Tibial artery (tissue), 4 donors: ENCODE measurements at regions not wholly inside any gene's neighbourhood (a gene's known extent, or its start where the extent isn't known, plus 50 kb on each side); places are given as distances from the start of the nearest gene placed in this dataset.
A peak's percentile ranks its signal among the peaks of the same experiment; 100 is the strongest.

Experiments used
- DNase-seq, 2 donors: peaks; one replicate each; pipeline ENCODE4 v3.0.0-alpha.2; 2019
- H3K27ac ChIP-seq, 2 donors: fragments of 200-600 bp; sonication (generic) in 1 of 2; 1 replicate in 1 of 2; 2 replicates in 1 of 2; pipeline ENCODE4 v1.5.1; 2018 to 2019; ENCODE audit warnings: mild to moderate bottlenecking in 1 of 2
- H3K27me3 ChIP-seq, 2 donors: fragments of 200-600 bp; sonication (generic) in 1 of 2; one replicate each; pipeline versions ENCODE4 v1.5.1 to v1.6.0; 2016 to 2019
- H3K36me3 ChIP-seq, 3 donors: fragments of 200-600 bp; sonication (generic) in 2 of 3; one replicate each; pipeline ENCODE4 v1.5.1; 2016 to 2019; ENCODE audit warnings: mild to moderate bottlenecking in 2 of 3
- H3K4me1 ChIP-seq, 4 donors: fragments of 200-600 bp; sonication (generic) in 2 of 4; 1 replicate in 3 of 4; 2 replicates in 1 of 4; pipeline ENCODE4 v1.5.1; 2016 to 2019
- H3K4me3 ChIP-seq, 2 donors: fragments of 200-600 bp; sonication (generic) in 1 of 2; 1 replicate in 1 of 2; 2 replicates in 1 of 2; pipeline ENCODE4 v1.5.1; 2018 to 2019; ENCODE audit warnings: mild to moderate bottlenecking in 2 of 2
- H3K9me3 ChIP-seq, 3 donors: fragments of 200-600 bp; sonication (generic) in 1 of 3; one replicate each; pipeline ENCODE4 v1.5.1; 2016 to 2019
- intact Hi-C: fragments of 100-400 bp; cut with DNase I; formaldehyde crosslinking; loops from one replicate; pipeline ENCODE4 v1.15.0; 2023; ENCODE audit warnings: low total_unique reads
- TF ChIP-seq, protein P1 (sequence below), 2 experiments: fragments of 200-600 bp in 1 of 2; fragments of 450-650 bp in 1 of 2; IDR thresholded peaks; one replicate each; pipeline ENCODE4 v1.5.1; 2017 to 2019; ENCODE audit warnings: antibody characterized with exemption in 2 of 2, mild to moderate bottlenecking in 1 of 2, moderate library complexity in 1 of 2

DNA sequence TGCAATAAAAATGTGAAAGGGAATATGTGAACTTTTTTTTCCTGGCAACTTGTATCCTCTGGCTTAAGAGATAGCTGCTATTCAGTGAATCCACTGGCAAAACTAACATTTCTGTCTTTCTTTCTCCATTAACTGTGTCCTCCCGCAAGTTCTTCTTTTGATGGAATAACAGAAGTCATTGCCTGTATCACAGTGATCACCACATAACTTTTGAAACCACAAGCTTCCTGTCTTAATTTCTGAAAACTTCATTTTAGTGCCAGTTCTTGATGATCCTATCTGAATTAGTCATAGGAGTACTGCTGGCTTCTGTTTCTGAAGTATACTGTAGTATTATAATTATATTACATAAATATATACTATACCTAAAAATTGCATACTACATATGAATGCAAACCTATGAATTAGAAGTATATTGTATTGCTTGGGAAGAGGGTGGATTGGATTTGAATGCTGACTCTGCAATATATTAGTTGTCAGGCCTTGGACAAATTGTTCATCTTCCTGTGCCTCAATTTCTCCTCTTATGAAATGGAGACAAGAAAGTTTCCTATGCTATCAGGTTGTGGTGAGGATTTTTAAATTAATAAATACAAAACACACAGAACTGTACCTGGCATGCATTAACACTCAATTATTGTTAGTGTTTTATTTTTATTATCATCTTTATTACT is 441.6 kb downstream of the CETN3 start:
- H3K27ac ChIP-seq, result peak overlapping the region; percentile 19 to 67
- no peak overlapping the region for H3K4me3 ChIP-seq
- DNase-seq, result no peak
- TF ChIP-seq, protein P1, sequence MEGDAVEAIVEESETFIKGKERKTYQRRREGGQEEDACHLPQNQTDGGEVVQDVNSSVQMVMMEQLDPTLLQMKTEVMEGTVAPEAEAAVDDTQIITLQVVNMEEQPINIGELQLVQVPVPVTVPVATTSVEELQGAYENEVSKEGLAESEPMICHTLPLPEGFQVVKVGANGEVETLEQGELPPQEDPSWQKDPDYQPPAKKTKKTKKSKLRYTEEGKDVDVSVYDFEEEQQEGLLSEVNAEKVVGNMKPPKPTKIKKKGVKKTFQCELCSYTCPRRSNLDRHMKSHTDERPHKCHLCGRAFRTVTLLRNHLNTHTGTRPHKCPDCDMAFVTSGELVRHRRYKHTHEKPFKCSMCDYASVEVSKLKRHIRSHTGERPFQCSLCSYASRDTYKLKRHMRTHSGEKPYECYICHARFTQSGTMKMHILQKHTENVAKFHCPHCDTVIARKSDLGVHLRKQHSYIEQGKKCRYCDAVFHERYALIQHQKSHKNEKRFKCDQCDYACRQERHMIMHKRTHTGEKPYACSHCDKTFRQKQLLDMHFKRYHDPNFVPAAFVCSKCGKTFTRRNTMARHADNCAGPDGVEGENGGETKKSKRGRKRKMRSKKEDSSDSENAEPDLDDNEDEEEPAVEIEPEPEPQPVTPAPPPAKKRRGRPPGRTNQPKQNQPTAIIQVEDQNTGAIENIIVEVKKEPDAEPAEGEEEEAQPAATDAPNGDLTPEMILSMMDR (IDR thresholded peaks at IDR 0.05), result no peak
- peaks cover 0 to 32% (median 9%) of the 10 kb centered on the region in 4 donors for H3K4me1 ChIP-seq
- intact Hi-C loops, result no loop called here
- no peaks in the 10 kb centered on the region for H3K36me3 ChIP-seq
- H3K27me3 ChIP-seq, result no peaks in the 10 kb centered on the region
- H3K9me3 ChIP-seq, result no peaks in the 10 kb centered on the region

DNA sequence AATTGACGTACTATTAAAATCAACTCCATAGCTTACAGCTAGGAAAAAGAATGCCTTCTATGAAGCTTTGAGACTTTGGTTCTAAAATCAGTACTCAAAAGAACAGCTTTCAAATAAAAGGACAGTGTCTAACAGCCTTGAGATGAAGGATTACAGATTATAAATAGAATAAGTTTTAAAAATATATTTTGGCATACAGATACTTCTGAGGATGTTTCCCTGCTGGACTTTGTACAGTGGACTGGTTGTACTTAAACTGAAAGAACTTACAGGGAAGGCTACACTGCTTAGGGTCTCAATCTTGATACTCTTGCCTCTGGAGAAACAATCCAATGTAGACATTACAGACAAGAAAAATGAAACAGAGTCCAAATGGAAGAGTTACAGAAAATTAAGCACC is 452.7 kb downstream of the CETN3 start:
- Histone ChIP-seq H3K36me3 (no peaks in the 10 kb centered on the region), H3K4me3 (peak overlapping the region in 1 of 2 donors; percentile 15), H3K27ac (peak overlapping the region; percentile 50 to 56), H3K4me1 (peaks cover 0 to 21% (median 3%) of the 10 kb centered on the region in 4 donors), H3K27me3 (no peaks in the 10 kb centered on the region), H3K9me3 (no peaks in the 10 kb centered on the region)
- intact Hi-C loops, result no loop called here
- TF ChIP-seq, protein P1 (IDR thresholded peaks at IDR 0.05), result no peak
- no peak for DNase-seq

DNA sequence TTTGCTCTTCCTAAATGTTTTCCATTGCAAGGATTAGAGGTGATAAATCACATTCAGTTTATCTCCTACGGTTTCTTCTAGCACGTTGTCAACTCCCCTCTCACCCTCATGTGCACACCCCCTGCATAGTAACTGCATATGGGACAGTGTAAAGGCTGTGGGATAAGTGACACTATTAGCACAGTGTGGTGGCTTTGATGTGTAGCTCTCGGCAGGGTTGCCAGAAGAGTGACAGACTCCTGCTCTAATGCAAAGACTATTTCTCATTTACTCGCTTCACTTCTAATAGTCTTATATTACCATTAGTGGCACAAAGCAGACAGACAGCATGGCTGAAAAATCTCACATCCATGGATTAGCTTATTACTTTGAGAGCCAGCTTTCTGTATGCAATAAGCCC is 454.6 kb downstream of the CETN3 start:
- Histone ChIP-seq H3K4me3 (no peak overlapping the region), H3K9me3 (no peaks in the 10 kb centered on the region), H3K4me1 (peaks cover 0 to 21% (median 3%) of the 10 kb centered on the region in 4 donors), H3K27me3 (no peaks in the 10 kb centered on the region), H3K27ac (no peak overlapping the region), H3K36me3 (no peaks in the 10 kb centered on the region)
- DNase-seq, result no peak
- TF ChIP-seq, protein P1 (IDR thresholded peaks at IDR 0.05), result no peak
- intact Hi-C loops, result no loop called here

DNA sequence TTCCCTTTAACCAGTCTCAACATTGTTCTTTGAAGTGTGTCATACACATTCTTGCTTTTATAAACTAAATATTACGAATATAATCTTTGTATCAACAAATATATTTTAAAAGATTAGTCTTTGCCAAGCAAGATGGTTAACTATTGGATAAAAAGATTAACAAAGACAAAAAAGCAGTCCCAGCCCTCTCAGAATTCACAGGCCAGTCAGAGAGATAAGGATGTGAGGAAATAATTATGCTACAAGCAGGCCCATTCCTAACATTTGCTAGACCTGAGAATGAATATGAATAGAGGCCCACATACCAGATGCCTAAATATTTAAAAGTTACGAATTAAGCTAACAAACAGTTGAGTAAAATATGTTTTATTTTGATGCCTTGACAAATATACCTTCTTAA is 457.7 kb downstream of the CETN3 start:
- Histone ChIP-seq H3K27me3 (no peaks in the 10 kb centered on the region), H3K36me3 (no peaks in the 10 kb centered on the region), H3K4me3 (no peak overlapping the region), H3K27ac (no peak overlapping the region), H3K9me3 (no peaks in the 10 kb centered on the region), H3K4me1 (peaks cover 0 to 19% (median 6%) of the 10 kb centered on the region in 4 donors)
- DNase-seq, result no peak
- TF ChIP-seq, protein P1 (IDR thresholded peaks at IDR 0.05), result no peak
- intact Hi-C loops, result no loop called here

DNA sequence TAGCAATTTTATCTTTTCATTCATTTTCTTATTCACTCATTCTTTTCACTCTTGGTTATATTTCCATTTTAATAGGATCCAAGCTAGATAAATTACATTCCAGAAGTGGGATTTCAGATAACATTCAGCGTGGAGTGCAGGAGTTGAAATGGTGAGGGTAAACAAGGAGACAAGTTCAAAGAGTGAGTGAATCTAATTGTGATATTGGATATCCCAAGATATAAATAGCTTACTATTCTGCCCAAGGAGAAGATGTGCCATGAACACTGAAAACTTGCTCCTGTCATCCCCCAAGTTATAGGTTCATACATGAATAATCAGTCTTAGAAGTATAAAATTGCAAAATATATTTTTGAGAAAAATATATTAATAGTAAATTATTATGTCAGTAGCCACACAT is 459.3 kb downstream of the CETN3 start:
- TF ChIP-seq, protein P1 (IDR thresholded peaks at IDR 0.05), result no peak

More for the DNA sequence above, 459.3 kb downstream of the CETN3 start:
- intact Hi-C loops, result no loop called here
- Histone ChIP-seq H3K4me1 (peaks cover 0 to 16% (median 8%) of the 10 kb centered on the region in 4 donors), H3K36me3 (no peaks in the 10 kb centered on the region), H3K27ac (no peak overlapping the region), H3K27me3 (no peaks in the 10 kb centered on the region), H3K9me3 (no peaks in the 10 kb centered on the region), H3K4me3 (no peak overlapping the region)
- no peak for DNase-seq
